ENCODE measurements at regions not wholly inside any gene's neighbourhood (a gene's known extent, or its start where the extent isn't known, plus 50 kb on each side); places are given as distances from the start of the nearest gene placed in this dataset.

- TF ChIP-seq REST (IDR thresholded peaks at IDR 0.05; ENCODE audit: borderline replicate concordance in 1 of 2, low read depth in 1 of 2, low read length in 2 of 2), result no peak; a peak in 1 of 4 replicates
- TF ChIP-seq ZFX (CRISPR knock-in tag; IDR thresholded peaks at IDR 0.05; ENCODE audit: low read depth), result peak; percentile 77
- TF ChIP-seq FOXO1 (CRISPR knock-in tag; IDR thresholded peaks at IDR 0.05), result peak; percentile 74
- TF ChIP-seq LRRFIP1 (CRISPR knock-in tag; conservative IDR thresholded peaks at IDR 0.05), result no peak
- TF ChIP-seq SPEN (CRISPR knock-in tag; IDR thresholded peaks at IDR 0.05; ENCODE audit: low read depth), result peak; percentile 44; the same call in 1 of the 2 replicates
- TF ChIP-seq AGO2 (optimal IDR thresholded peaks at IDR 0.05; ENCODE audit: low read depth, low read length), result peak; percentile 84
- 0 out of 2 replicates have a peak, but pooled peaks have one; percentile 16 for TF ChIP-seq MIER2 (CRISPR knock-in tag; IDR thresholded peaks at IDR 0.05)
- TF ChIP-seq GATAD1 (CRISPR knock-in tag; IDR thresholded peaks at IDR 0.05), result no peak
- TF ChIP-seq RXRB (CRISPR knock-in tag; IDR thresholded peaks at IDR 0.05; ENCODE audit: borderline replicate concordance), result peak; percentile 50; the same call in 1 of the 2 replicates
- no peak for TF ChIP-seq SRF (IDR thresholded peaks at IDR 0.05; ENCODE audit: low read depth, low read length)
- TF ChIP-seq MNT (IDR thresholded peaks at IDR 0.05), result no peak
These were observed 141.7 kb upstream of the SHH start (continued) for GRCh38 chr7:155953781-155954549.

All from HepG2 (cell line).